Activated T-helper 1 cell treated with anti-CD3 and anti-CD28 coated beads, Interleukin-12 subunit alpha, Interleukin-12 subunit beta, Interleukin-2, Interleukin-4 antibody, amounts not matched to agents 30 ng/mL and 10 ng/mL and 1 ng/mL, durations not matched to agents 14 hours and 24 hours and 36 hours (primary cell): ENCODE measurements at regions not wholly inside any gene's neighbourhood (a gene's known extent, or its start where the extent isn't known, plus 50 kb on each side); places are given as distances from the start of the nearest gene placed in this dataset.
A peak's percentile ranks its signal among the peaks of the same experiment; 100 is the strongest.

Experiments
- DNase-seq: peaks from one replicate; pipeline ENCODE4 v3.0.0; 2021; ENCODE audit warnings: low spot score
- H3K27ac Mint-ChIP-seq: one replicate; pipeline ENCODE4 v1.8.0; 2021; ENCODE audit warnings: mild to moderate bottlenecking, mixed read lengths
- H3K27me3 Mint-ChIP-seq: one replicate; pipeline ENCODE4 v1.8.0; 2022; ENCODE audit warnings: mild to moderate bottlenecking, moderate library complexity, mixed read lengths; ENCODE audit not compliant: insufficient read depth
- H3K36me3 Mint-ChIP-seq: one replicate; pipeline ENCODE4 v1.8.0; 2021; ENCODE audit warnings: low read depth, mixed read lengths
- H3K4me1 Mint-ChIP-seq: one replicate; pipeline ENCODE4 v1.8.0; 2021; ENCODE audit warnings: low read depth, mixed read lengths
- H3K4me3 Mint-ChIP-seq: one replicate; pipeline ENCODE4 v1.8.0; 2021; ENCODE audit warnings: mild to moderate bottlenecking, moderate library complexity, mixed read lengths
- H3K9me3 Mint-ChIP-seq: one replicate; pipeline ENCODE4 v1.8.0; 2021; ENCODE audit warnings: mixed read lengths
- intact Hi-C: fragments of 100-400 bp; cut with micrococcal nuclease; formaldehyde crosslinking; loops from one replicate; pipeline ENCODE4 v1.15.1; 2024

GRCh38 chrX:69038188-69038587 lies 127.1 kb downstream of the PJA1 start:
- H3K9me3 Mint-ChIP-seq: no peaks in the 10 kb centered on the region
- intact Hi-C loops: no loop called here
- no peaks in the 10 kb centered on the region for H3K4me1 Mint-ChIP-seq
- H3K4me3 Mint-ChIP-seq: no peak overlapping the region
- H3K27ac Mint-ChIP-seq: no peak overlapping the region
- DNase-seq: no peak
- H3K36me3 Mint-ChIP-seq: no peaks in the 10 kb centered on the region
- H3K27me3 Mint-ChIP-seq: peaks cover 3% of the 10 kb centered on the region

GRCh38 chrX:69037786-69038185 lies 127.5 kb downstream of the PJA1 start:
- no peaks in the 10 kb centered on the region for H3K36me3 Mint-ChIP-seq
- no peak for DNase-seq
- H3K9me3 Mint-ChIP-seq: no peaks in the 10 kb centered on the region
- no peak overlapping the region for H3K4me3 Mint-ChIP-seq
- no peak overlapping the region for H3K27ac Mint-ChIP-seq
- intact Hi-C loops: no loop called here
- H3K4me1 Mint-ChIP-seq: no peaks in the 10 kb centered on the region
- H3K27me3 Mint-ChIP-seq: peaks cover 2% of the 10 kb centered on the region

- Mint-ChIP-seq H3K4me1 (no peaks in the 10 kb centered on the region), H3K36me3 (no peaks in the 10 kb centered on the region), H3K9me3 (no peaks in the 10 kb centered on the region), H3K4me3 (no peak overlapping the region), H3K27me3 (peaks cover 2% of the 10 kb centered on the region), H3K27ac (no peak overlapping the region)
- no peak for DNase-seq
- intact Hi-C loops: no loop called here
Measured at GRCh38 chrX:69036674-69037573, 128.3 kb downstream of the PJA1 start.

- no peaks in the 10 kb centered on the region for H3K27me3 Mint-ChIP-seq
- no peak overlapping the region for H3K27ac Mint-ChIP-seq
- H3K4me3 Mint-ChIP-seq: no peak overlapping the region
- no peak for DNase-seq
- intact Hi-C loops: no loop called here
- H3K36me3 Mint-ChIP-seq: no peaks in the 10 kb centered on the region
- H3K9me3 Mint-ChIP-seq: no peaks in the 10 kb centered on the region
- no peaks in the 10 kb centered on the region for H3K4me1 Mint-ChIP-seq
Measured at GRCh38 chrX:69034451-69034850, 130.8 kb downstream of the PJA1 start.

GRCh38 chrX:69033936-69034335 lies 131.3 kb downstream of the PJA1 start:
- intact Hi-C loops: no loop called here
- DNase-seq: no peak
- Mint-ChIP-seq H3K4me1 (no peaks in the 10 kb centered on the region), H3K36me3 (no peaks in the 10 kb centered on the region), H3K27me3 (no peaks in the 10 kb centered on the region), H3K27ac (no peak overlapping the region), H3K9me3 (no peaks in the 10 kb centered on the region), H3K4me3 (no peak overlapping the region)

GRCh38 chrX:69032601-69033000 lies 132.7 kb downstream of the PJA1 start:
- Mint-ChIP-seq H3K9me3 (no peaks in the 10 kb centered on the region), H3K36me3 (no peaks in the 10 kb centered on the region), H3K4me3 (no peak overlapping the region), H3K4me1 (no peaks in the 10 kb centered on the region), H3K27me3 (no peaks in the 10 kb centered on the region), H3K27ac (no peak overlapping the region)
- intact Hi-C loops: no loop called here
- no peak for DNase-seq

- DNase-seq: no peak
- no peaks in the 10 kb centered on the region for H3K36me3 Mint-ChIP-seq
- H3K4me3 Mint-ChIP-seq: no peak overlapping the region
- no peak overlapping the region for H3K27ac Mint-ChIP-seq
- no peaks in the 10 kb centered on the region for H3K4me1 Mint-ChIP-seq
- H3K9me3 Mint-ChIP-seq: no peaks in the 10 kb centered on the region
- intact Hi-C loops: no loop called here
- H3K27me3 Mint-ChIP-seq: no peaks in the 10 kb centered on the region
Measured at GRCh38 chrX:69031971-69032391, 133.3 kb downstream of the PJA1 start.

GRCh38 chrX:69031181-69031580 lies 134.1 kb downstream of the PJA1 start:
- Mint-ChIP-seq H3K27me3 (no peaks in the 10 kb centered on the region), H3K4me3 (no peak overlapping the region), H3K9me3 (no peaks in the 10 kb centered on the region), H3K27ac (no peak overlapping the region), H3K36me3 (no peaks in the 10 kb centered on the region), H3K4me1 (no peaks in the 10 kb centered on the region)
- intact Hi-C loops: no loop called here
- DNase-seq: no peak

- Mint-ChIP-seq H3K4me3 (no peak overlapping the region), H3K9me3 (no peaks in the 10 kb centered on the region), H3K4me1 (no peaks in the 10 kb centered on the region), H3K27ac (no peak overlapping the region), H3K36me3 (no peaks in the 10 kb centered on the region), H3K27me3 (no peaks in the 10 kb centered on the region)
- no peak for DNase-seq
- intact Hi-C loops: no loop called here
Measured at GRCh38 chrX:69029771-69030170, 135.5 kb downstream of the PJA1 start.

GRCh38 chrX:69028761-69029120 lies 136.5 kb downstream of the PJA1 start:
- no peaks in the 10 kb centered on the region for H3K27me3 Mint-ChIP-seq
- no peaks in the 10 kb centered on the region for H3K9me3 Mint-ChIP-seq
- H3K4me1 Mint-ChIP-seq: no peaks in the 10 kb centered on the region
- intact Hi-C loops: no loop called here
- no peak overlapping the region for H3K27ac Mint-ChIP-seq
- DNase-seq: no peak
- H3K36me3 Mint-ChIP-seq: no peaks in the 10 kb centered on the region
- no peak overlapping the region for H3K4me3 Mint-ChIP-seq

GRCh38 chrX:69028006-69028760 lies 137.1 kb downstream of the PJA1 start:
- intact Hi-C loops: no loop called here
- H3K4me1 Mint-ChIP-seq: no peaks in the 10 kb centered on the region
- H3K27me3 Mint-ChIP-seq: no peaks in the 10 kb centered on the region
- H3K36me3 Mint-ChIP-seq: no peaks in the 10 kb centered on the region
- no peaks in the 10 kb centered on the region for H3K9me3 Mint-ChIP-seq
- H3K27ac Mint-ChIP-seq: peak overlapping the region; percentile 48
- DNase-seq: no peak
- no peak overlapping the region for H3K4me3 Mint-ChIP-seq

GRCh38 chrX:69027181-69028005 lies 137.9 kb downstream of the PJA1 start:
- no peaks in the 10 kb centered on the region for H3K9me3 Mint-ChIP-seq
- H3K4me1 Mint-ChIP-seq: no peaks in the 10 kb centered on the region
- H3K27me3 Mint-ChIP-seq: no peaks in the 10 kb centered on the region
- no peaks in the 10 kb centered on the region for H3K36me3 Mint-ChIP-seq
- no peak overlapping the region for H3K4me3 Mint-ChIP-seq
- DNase-seq: no peak
- intact Hi-C loops: no loop called here
- H3K27ac Mint-ChIP-seq: no peak overlapping the region
